ENCODE measurements at regions not wholly inside any gene's neighbourhood (a gene's known extent, or its start where the extent isn't known, plus 50 kb on each side); places are given as distances from the start of the nearest gene placed in this dataset.

DNA sequence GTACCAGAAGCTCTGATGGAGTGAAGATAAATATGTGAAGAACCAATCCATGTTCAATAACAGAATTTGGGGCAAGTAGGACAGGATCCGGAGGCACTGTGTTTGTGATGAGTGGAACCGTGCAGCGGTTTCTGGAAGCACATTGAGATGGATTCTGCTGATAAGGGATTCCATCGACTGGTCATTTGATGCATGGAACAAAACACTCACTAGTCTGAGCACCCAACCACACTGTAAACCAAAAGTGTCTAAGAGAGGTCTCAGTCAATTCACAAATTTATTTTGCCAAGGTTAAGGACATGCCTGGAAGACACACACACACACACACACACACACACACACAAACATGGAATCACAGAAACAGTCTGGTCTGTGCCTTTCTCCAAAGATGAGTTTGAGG lies 459.5 kb downstream of the FBXO15 start:
- TF ChIP-seq, protein P1, sequence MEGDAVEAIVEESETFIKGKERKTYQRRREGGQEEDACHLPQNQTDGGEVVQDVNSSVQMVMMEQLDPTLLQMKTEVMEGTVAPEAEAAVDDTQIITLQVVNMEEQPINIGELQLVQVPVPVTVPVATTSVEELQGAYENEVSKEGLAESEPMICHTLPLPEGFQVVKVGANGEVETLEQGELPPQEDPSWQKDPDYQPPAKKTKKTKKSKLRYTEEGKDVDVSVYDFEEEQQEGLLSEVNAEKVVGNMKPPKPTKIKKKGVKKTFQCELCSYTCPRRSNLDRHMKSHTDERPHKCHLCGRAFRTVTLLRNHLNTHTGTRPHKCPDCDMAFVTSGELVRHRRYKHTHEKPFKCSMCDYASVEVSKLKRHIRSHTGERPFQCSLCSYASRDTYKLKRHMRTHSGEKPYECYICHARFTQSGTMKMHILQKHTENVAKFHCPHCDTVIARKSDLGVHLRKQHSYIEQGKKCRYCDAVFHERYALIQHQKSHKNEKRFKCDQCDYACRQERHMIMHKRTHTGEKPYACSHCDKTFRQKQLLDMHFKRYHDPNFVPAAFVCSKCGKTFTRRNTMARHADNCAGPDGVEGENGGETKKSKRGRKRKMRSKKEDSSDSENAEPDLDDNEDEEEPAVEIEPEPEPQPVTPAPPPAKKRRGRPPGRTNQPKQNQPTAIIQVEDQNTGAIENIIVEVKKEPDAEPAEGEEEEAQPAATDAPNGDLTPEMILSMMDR (IDR thresholded peaks at IDR 0.05; ENCODE audit: borderline replicate concordance, control extremely low read depth, extremely low read depth, insufficient read depth, missing control alignments): no peak
- in situ Hi-C loops (cut with MboI; ENCODE audit: low sequenced_read_pairs, unreplicated experiment): no loop called here
- no peak for DNase-seq (ENCODE audit: low spot score)

DNA sequence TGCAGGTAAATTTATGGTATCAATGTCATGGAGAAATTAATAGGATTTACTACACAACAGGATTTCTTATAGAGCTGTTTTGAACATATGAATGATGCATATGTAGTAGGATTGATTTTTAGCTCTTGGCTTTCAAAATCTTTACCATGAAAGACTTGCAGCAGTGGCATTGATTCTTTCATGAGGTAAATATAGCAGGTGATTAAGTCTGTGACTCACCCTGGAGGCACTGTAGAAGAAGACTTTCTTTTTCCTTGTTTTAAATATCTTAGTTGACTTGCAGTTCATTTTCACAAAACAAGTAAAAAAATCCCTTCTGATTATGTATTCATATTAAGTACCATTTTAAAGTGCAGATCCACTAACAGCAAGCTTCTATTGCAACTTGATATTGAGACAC lies 463.0 kb downstream of the FBXO15 start:
- TF ChIP-seq, protein P1 (IDR thresholded peaks at IDR 0.05; ENCODE audit: borderline replicate concordance, control extremely low read depth, extremely low read depth, insufficient read depth, missing control alignments): no peak
- in situ Hi-C loops (cut with MboI; ENCODE audit: low sequenced_read_pairs, unreplicated experiment): no loop called here

DNA sequence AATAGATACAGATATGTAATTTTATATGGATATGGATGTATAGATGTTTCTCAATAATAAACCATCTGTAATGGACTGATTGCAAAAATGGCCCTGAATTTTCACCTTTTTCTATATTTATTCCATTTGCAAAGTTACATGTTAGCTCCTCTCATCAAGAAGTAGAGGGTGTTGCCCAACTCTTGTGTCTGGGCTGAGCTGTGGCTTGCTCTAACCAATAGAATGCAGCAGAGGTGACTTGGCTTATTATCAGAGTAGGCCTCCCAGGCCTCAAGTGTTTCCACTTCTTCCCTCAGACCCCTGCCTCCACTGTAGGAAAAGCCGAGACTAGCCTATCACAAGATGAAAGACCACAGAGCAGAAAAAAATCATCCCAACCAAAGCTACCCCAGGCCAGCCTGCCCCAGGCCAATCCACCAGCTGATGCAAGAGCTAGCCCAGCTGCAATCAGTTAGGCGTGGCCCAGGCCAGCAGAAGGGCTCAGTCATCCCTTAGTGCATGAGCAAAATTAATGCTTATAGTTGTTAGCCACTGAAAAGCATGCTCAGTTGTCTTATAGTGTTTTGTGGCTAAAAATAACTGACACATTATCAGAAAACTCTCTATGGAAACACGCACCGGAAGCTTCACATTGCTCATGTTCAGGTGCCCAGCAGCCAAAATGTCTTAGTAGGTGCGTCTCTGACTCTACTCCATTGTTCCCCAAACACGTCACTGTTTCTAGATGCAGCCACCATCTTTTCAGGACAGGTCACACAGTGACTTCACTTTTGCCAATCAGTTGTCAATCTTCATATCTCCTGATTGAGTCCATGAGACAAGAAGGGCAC lies 464.0 kb downstream of the FBXO15 start:
- TF ChIP-seq, protein P1 (IDR thresholded peaks at IDR 0.05; ENCODE audit: borderline replicate concordance, control extremely low read depth, extremely low read depth, insufficient read depth, missing control alignments): no peak
- in situ Hi-C loops (cut with MboI; ENCODE audit: low sequenced_read_pairs, unreplicated experiment): no loop called here
- DNase-seq (ENCODE audit: low spot score): no peak

More for the DNA sequence above, 463.0 kb downstream of the FBXO15 start:
- DNase-seq (ENCODE audit: low spot score): no peak

DNA sequence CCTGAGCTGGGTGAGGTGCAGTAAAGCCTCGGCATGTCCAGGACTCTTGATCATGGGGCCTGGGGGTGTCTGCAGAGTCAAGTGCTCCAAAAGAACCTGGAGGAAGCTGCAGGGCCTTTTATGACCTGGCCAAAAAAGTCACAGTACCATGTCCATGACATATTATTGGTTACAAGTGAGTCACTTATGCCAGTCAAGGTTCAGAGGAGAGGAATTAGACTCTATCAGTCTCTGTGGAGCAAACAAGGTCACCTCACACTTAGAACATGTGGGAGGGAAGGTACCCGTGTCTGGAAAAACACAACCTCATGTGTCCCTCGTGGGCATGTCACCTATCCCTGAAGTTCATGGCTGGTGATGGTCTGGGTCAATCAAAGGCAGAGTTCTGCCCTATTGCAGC lies 465.7 kb downstream of the FBXO15 start:
- DNase-seq (ENCODE audit: low spot score): no peak
- in situ Hi-C loops (cut with MboI; ENCODE audit: low sequenced_read_pairs, unreplicated experiment): no loop called here
- TF ChIP-seq, protein P1 (IDR thresholded peaks at IDR 0.05; ENCODE audit: borderline replicate concordance, control extremely low read depth, extremely low read depth, insufficient read depth, missing control alignments): no peak

DNA sequence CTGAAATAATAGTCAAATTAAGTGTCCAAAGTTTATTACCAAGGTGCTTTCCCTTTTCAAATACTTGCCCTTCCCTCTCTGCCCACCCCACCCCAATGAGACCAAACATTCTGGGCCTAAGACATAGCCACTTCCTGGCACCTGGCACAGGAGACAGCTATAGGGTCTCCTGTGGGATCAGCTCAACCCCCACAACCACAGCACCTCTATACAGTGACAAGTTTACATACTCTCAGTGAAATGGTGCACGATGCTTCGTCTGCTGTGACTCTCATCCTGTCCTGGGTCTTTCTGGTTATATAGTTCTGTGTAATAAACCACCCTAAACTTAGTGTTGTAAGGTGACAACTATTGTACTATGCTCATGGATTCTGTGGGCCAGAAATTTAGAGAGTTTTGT lies 466.2 kb downstream of the FBXO15 start:
- in situ Hi-C loops (cut with MboI; ENCODE audit: low sequenced_read_pairs, unreplicated experiment): no loop called here
- no peak for DNase-seq (ENCODE audit: low spot score)
- TF ChIP-seq, protein P1 (IDR thresholded peaks at IDR 0.05; ENCODE audit: borderline replicate concordance, control extremely low read depth, extremely low read depth, insufficient read depth, missing control alignments): no peak

DNA sequence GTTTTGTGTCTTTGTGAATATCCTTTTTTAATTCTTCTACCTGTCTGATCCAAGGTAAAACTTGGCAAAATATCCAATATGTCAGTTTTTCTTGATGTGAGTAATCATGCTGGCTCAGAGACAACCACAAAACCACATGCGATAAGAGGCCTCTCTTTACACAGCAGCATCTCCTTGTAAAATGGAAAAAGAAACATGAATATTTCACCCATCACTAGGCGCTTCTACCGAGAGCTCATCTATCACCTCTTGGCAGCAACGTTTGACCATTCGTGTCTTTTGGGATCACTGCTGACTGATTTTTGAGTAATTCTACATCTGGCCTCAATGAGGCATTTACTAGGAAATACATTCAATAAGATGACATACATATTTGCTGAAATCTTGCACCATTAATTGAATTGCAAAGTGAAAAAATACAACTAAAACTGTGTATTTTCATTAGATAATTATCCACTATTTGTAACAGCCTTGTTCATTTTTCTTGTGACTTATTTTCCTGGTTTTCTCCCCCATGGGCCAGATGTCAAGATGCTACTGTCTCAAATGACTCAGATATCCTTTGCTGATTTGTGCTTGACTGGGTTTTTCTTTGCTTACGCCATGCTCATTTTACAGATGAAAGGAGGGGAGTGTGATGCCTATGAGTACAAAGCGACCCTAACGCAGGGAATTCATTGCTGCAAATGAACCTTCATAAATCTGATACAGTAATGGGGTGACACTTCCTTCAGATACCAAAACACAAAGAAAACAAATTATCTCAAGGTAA lies 467.5 kb downstream of the FBXO15 start:
- TF ChIP-seq, protein P1 (IDR thresholded peaks at IDR 0.05; ENCODE audit: borderline replicate concordance, control extremely low read depth, extremely low read depth, insufficient read depth, missing control alignments): no peak
- in situ Hi-C loops (cut with MboI; ENCODE audit: low sequenced_read_pairs, unreplicated experiment): no loop called here
- no peak for DNase-seq (ENCODE audit: low spot score)

Data from GM13976 (cell line).